ENCODE measurements at regions not wholly inside any gene's neighbourhood (a gene's known extent, or its start where the extent isn't known, plus 50 kb on each side); places are given as distances from the start of the nearest gene placed in this dataset.

GRCh38 chr7:125563964-125564529 lies 634.4 kb upstream of the POT1 start:
- TF ChIP-seq CTCF (conservative IDR thresholded peaks at IDR 0.05 in 1 of 2, IDR thresholded peaks at IDR 0.05 in 1 of 2; ENCODE audit: extremely low read depth in 1 of 2, insufficient read depth in 1 of 2, low read depth in 1 of 2, low read length in 2 of 2) (no peak), EZH2 (IDR thresholded peaks at IDR 0.05; ENCODE audit: borderline replicate concordance, low read length) (no peak)
